ENCODE measurements at regions not wholly inside any gene's neighbourhood (a gene's known extent, or its start where the extent isn't known, plus 50 kb on each side); places are given as distances from the start of the nearest gene placed in this dataset.
"Not testable (repeated sequence)": the region's sequence is repeated elsewhere in the genome, so short reads cannot be mapped to it uniquely, and the experiment has no call there.

- no peak for DNase-seq (ENCODE audit: low read depth)
These were observed 775.2 kb upstream of the POU3F4 start for GRCh38 chrX:82732861-82733260.

GRCh38 chrX:82734140-82734539 lies 774.0 kb upstream of the POU3F4 start:
- no peak for DNase-seq (ENCODE audit: low read depth)

GRCh38 chrX:82738313-82738712 lies 769.8 kb upstream of the POU3F4 start:
- not testable (repeated sequence) for DNase-seq (ENCODE audit: low read depth)

GRCh38 chrX:82742351-82742750 lies 765.7 kb upstream of the POU3F4 start:
- peak; percentile 6 for DNase-seq (ENCODE audit: low read depth)

- DNase-seq (ENCODE audit: low read depth): peak; percentile 66
These were observed 762.4 kb upstream of the POU3F4 start for GRCh38 chrX:82745725-82746124.

- DNase-seq (ENCODE audit: low read depth): peak; percentile 43
These were observed 759.1 kb upstream of the POU3F4 start for GRCh38 chrX:82748906-82749505.

- no peak for DNase-seq (ENCODE audit: low read depth)
These were observed 751.8 kb upstream of the POU3F4 start for GRCh38 chrX:82756272-82756671.

GRCh38 chrX:82757614-82758013 lies 750.5 kb upstream of the POU3F4 start:
- peak; percentile 84 for DNase-seq (ENCODE audit: low read depth)

- peak; percentile 63 for DNase-seq (ENCODE audit: low read depth)
These were observed 743.6 kb upstream of the POU3F4 start for GRCh38 chrX:82764521-82764920.

GRCh38 chrX:82765811-82766210 lies 742.3 kb upstream of the POU3F4 start:
- DNase-seq (ENCODE audit: low read depth): no peak

GRCh38 chrX:82775426-82775825 lies 732.7 kb upstream of the POU3F4 start:
- no peak for DNase-seq (ENCODE audit: low read depth)

GRCh38 chrX:82782014-82782413 lies 726.1 kb upstream of the POU3F4 start:
- DNase-seq (ENCODE audit: low read depth): no peak

- not testable (repeated sequence) for DNase-seq (ENCODE audit: low read depth)
These were observed 695.2 kb upstream of the POU3F4 start for GRCh38 chrX:82812902-82813301.

GRCh38 chrX:82813671-82814078 lies 694.4 kb upstream of the POU3F4 start:
- peak; percentile 100 for DNase-seq (ENCODE audit: low read depth)

- peak; percentile 80 for DNase-seq (ENCODE audit: low read depth)
These were observed 692.1 kb upstream of the POU3F4 start for GRCh38 chrX:82816001-82816400.

- peak; percentile 20 for DNase-seq (ENCODE audit: low read depth)
These were observed 691.5 kb upstream of the POU3F4 start for GRCh38 chrX:82816562-82816961.

GRCh38 chrX:82842286-82842685 lies 665.8 kb upstream of the POU3F4 start:
- no peak for DNase-seq (ENCODE audit: low read depth)

- DNase-seq (ENCODE audit: low read depth): peak; percentile 41
These were observed 660.0 kb upstream of the POU3F4 start for GRCh38 chrX:82848111-82848510.
